Mesodermal cell (in vitro differentiated cells): ENCODE measurements at regions not wholly inside any gene's neighbourhood (a gene's known extent, or its start where the extent isn't known, plus 50 kb on each side); places are given as distances from the start of the nearest gene placed in this dataset.
"Not testable (repeated sequence)": the region's sequence is repeated elsewhere in the genome, so short reads cannot be mapped to it uniquely, and the experiment has no call there.

ENCODE experiments used
- H3K27ac ChIP-seq: 2 replicates; pipeline ENCODE4 v1.7.0; 2013; ENCODE audit warnings: mild to moderate bottlenecking, low read depth, low read length, moderate library complexity; ENCODE audit not compliant: severe bottlenecking
- H3K36me3 ChIP-seq: 2 replicates; pipeline ENCODE4 v1.7.1; 2013; ENCODE audit warnings: mild to moderate bottlenecking, low read length, moderate library complexity; ENCODE audit not compliant: control insufficient read depth, insufficient read depth
- H3K4me1 ChIP-seq: one replicate; pipeline ENCODE4 v1.7.1; 2013; ENCODE audit warnings: mild to moderate bottlenecking, low read length; ENCODE audit not compliant: insufficient read depth, control insufficient read depth, poor library complexity, severe bottlenecking
- H3K4me3 ChIP-seq: 2 replicates; pipeline ENCODE4 v1.7.0; 2013; ENCODE audit warnings: low read length, control low read depth, mild to moderate bottlenecking; ENCODE audit not compliant: insufficient read depth, poor library complexity, severe bottlenecking; ENCODE audit errors: extremely low read depth
- H3K9me3 ChIP-seq: 2 replicates; pipeline ENCODE4 v1.7.1; 2013; ENCODE audit warnings: mild to moderate bottlenecking, low read length, moderate library complexity; ENCODE audit not compliant: control insufficient read depth
- WGBS, 2 experiments: methylation state at CpG; one replicate each; pipeline ENCODE4 v1.1.5; 2013; ENCODE audit warnings: missing lambda C conversion rate in 2 of 2; ENCODE audit not compliant: insufficient coverage in 2 of 2; 5-methylcytosine and 5-hydroxymethylcytosine counted together

- no peak overlapping the region for H3K27ac ChIP-seq
- WGBS, 2 experiments, result 86 to 95% methylated on average over 1 to 4 of the region's 6 CpGs
- no peak overlapping the region for H3K4me3 ChIP-seq
- H3K4me1 ChIP-seq, result no peaks in the 10 kb centered on the region
- H3K9me3 ChIP-seq, result peaks cover 5% of the 10 kb centered on the region
- H3K36me3 ChIP-seq, result no peaks in the 10 kb centered on the region
These were observed 87.9 kb upstream of the NPSR1 start for GRCh38 chr7:34569975-34570699.

GRCh38 chr7:34575006-34575405 is 83.0 kb upstream of the NPSR1 start:
- peaks cover 5% of the 10 kb centered on the region for H3K9me3 ChIP-seq
- H3K27ac ChIP-seq, result no peak overlapping the region
- no peaks in the 10 kb centered on the region for H3K4me1 ChIP-seq
- H3K36me3 ChIP-seq, result no peaks in the 10 kb centered on the region
- no peak overlapping the region for H3K4me3 ChIP-seq
- WGBS, 2 experiments, result 90% methylated on average over 2 of the region's 2 CpGs; no CpG with 5 or more reads in 1 of the 2 experiments

GRCh38 chr7:34577934-34578333 is 80.1 kb upstream of the NPSR1 start:
- not testable (repeated sequence) for H3K4me1 ChIP-seq, H3K4me3 ChIP-seq, H3K36me3 ChIP-seq, H3K9me3 ChIP-seq, H3K27ac ChIP-seq
- no CpG with 5 or more reads among the region's 1 CpG for WGBS, 2 experiments

GRCh38 chr7:34581698-34582097 is 76.3 kb upstream of the NPSR1 start:
- H3K36me3 ChIP-seq, H3K4me1 ChIP-seq, H3K9me3 ChIP-seq, H3K4me3 ChIP-seq, H3K27ac ChIP-seq: not testable (repeated sequence)
- WGBS, 2 experiments, result no CpG with 5 or more reads among the region's 6 CpGs

- 100% methylated on average over 2 to 3 of the region's 6 CpGs for WGBS, 2 experiments
- no peak overlapping the region for H3K4me3 ChIP-seq
- H3K9me3 ChIP-seq, result no peaks in the 10 kb centered on the region
- H3K27ac ChIP-seq, result no peak overlapping the region
- H3K36me3 ChIP-seq, result no peaks in the 10 kb centered on the region
- H3K4me1 ChIP-seq, result no peaks in the 10 kb centered on the region
These were observed 73.5 kb upstream of the NPSR1 start for GRCh38 chr7:34584526-34584925.

DNA sequence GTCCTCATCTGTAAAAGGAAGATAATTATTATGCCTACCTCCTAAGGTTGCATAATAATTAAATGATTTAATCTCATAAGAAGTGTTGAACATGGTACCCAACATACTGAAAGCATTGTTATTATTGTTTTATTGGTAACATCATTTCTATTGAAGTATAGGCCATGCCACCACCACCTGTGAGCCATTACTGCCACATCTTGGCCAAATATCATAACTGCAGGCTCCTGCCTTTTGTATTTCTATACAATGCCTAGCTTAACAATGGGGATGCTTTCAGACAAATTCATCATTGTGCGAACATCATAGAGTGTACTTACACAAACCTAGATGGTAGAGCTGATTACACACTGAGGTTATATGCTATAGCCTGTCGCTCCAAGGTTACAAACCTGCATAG is 61.1 kb upstream of the NPSR1 start:
- Histone ChIP-seq H3K4me1 (no peaks in the 10 kb centered on the region), H3K9me3 (no peaks in the 10 kb centered on the region), H3K4me3 (no peak overlapping the region), H3K36me3 (no peaks in the 10 kb centered on the region), H3K27ac (no peak overlapping the region)
- WGBS, 2 experiments, result 80 to 83% methylated on average over 1 of the region's 2 CpGs

- WGBS, 2 experiments, result 83 to 86% methylated on average over 1 to 2 of the region's 3 CpGs
- Histone ChIP-seq H3K9me3 (no peaks in the 10 kb centered on the region), H3K4me3 (no peak overlapping the region), H3K4me1 (no peaks in the 10 kb centered on the region), H3K27ac (no peak overlapping the region), H3K36me3 (no peaks in the 10 kb centered on the region)
These were observed 54.1 kb upstream of the NPSR1 start for GRCh38 chr7:34603711-34604444.
